Activated CD8-positive, alpha-beta memory T cell treated with anti-CD3 and anti-CD28 coated beads for 4 hours (primary cell): ENCODE measurements at regions not wholly inside any gene's neighbourhood (a gene's known extent, or its start where the extent isn't known, plus 50 kb on each side); places are given as distances from the start of the nearest gene placed in this dataset.
A peak's percentile ranks its signal among the peaks of the same experiment; 100 is the strongest.

ENCODE experiments used
- DNase-seq, 2 donors: peaks; one replicate each; pipeline ENCODE4 v3.0.0-alpha.2; 2020; ENCODE audit warnings: low read depth in 2 of 2

DNA sequence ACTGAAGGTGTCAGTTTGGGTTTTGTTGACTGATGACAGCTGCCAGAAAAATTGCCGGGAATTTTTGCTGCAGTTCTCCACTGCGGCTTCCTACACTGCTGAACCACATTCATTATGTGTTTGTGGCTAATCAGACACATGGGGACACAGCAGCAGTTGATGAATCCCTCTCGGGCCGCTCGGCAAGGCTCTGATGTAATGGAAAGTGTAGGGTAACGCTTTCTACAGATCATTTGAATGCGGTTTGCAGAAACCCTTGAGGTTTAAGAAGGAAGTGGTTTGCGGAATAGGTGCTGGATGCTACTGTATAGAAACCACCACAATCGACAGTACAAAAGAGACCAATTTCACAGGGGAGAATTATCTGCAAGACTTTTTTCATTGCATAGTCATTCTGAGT lies 138.7 kb upstream of the SASH1 start:
- DNase-seq: peak; percentile 1 to 35

- no peak for DNase-seq
Measured at GRCh38 chr6:148208298-148208697, 134.3 kb upstream of the SASH1 start.

DNA sequence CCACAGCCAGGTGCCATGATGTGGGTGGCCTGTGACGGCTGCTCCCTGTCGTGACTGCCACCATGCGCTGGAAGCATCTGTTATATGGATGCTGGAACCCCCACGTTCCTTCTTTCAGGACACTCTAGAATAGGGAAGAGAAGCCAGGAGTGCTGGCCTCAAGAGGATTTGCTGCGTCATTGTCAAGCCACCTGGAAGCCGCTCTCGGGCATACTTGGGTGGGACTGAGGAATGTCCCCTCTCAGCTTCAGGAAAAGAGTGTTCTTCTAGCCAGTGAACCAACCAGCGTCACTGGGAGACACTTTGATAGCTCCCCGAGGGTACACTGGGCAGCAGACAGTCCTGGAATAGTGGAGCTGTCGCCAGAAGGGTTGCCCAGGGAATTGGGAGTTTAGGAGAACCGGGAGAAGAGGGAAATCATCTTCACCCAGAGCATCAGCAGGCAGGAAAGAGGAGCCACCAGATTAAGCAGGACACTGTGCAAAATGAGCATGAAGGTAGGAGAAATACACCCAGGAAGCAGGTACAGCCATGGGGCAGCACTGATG lies 130.8 kb upstream of the SASH1 start:
- DNase-seq: no peak

GRCh38 chr6:148212366-148212765 lies 130.3 kb upstream of the SASH1 start:
- no peak for DNase-seq

DNA sequence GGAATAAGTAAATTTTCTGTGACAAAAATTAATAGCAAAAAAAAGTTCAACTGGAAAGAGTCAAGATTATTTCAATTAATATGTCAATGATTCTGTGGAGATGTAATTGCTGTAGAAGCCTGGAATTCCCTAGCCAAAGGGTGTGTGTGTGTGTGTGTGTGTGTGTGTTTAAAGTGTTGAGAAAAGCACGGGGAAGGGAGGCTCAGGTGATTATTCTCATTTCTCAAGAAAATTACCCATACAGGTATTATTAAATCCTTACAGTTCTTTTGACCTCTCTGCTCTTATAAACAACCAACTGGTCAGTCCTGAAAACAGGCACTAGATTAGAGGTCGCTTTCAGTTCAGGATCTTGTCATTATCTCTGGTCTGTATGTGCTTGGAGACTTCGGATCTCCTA lies 129.3 kb upstream of the SASH1 start:
- DNase-seq: no peak

DNA sequence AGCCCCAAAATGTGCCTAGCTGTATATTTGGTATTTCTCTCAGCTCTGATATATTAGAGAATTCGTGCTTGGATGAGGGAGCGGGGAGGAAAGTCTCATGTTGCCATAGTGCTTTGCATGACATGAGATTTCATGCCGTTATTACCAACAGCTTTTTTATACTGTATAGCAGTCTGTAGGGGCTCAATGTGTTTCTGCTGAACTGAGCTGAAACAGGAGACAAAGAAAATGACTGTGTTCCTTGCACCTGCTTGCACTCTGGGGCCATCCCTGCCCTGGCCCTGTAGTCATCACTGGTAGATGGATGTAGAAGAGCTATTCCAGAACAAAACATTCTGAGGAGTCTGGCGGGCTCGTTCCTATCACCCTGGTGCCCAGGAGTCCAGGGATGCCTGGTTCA lies 128.0 kb upstream of the SASH1 start:
- no peak for DNase-seq

GRCh38 chr6:148217051-148217450 lies 125.6 kb upstream of the SASH1 start:
- no peak for DNase-seq

GRCh38 chr6:148217921-148218320 lies 124.7 kb upstream of the SASH1 start:
- DNase-seq: no peak

GRCh38 chr6:148218542-148219258 lies 123.9 kb upstream of the SASH1 start:
- no peak for DNase-seq

GRCh38 chr6:148221196-148221979 lies 121.2 kb upstream of the SASH1 start:
- no peak for DNase-seq

GRCh38 chr6:148222376-148222775 lies 120.3 kb upstream of the SASH1 start:
- no peak for DNase-seq

DNA sequence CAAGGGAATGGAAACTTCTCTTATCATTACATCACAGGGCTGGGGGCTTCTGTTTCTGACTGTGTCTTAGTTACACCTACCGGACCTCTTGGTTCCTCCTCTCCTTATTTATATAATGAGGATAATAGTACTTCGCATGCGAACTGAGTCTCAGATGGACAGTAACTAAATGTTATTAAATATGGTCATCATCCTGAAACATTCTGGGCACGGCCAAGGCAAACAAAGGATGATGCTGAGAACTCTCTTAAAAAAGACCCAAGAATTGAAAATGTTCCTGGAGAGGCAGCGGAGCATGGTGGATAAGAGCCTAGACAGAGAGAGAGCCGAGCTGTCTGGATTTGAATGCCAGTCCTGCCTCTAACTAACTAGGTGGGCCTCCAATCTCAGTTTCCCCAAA lies 119.8 kb upstream of the SASH1 start:
- no peak for DNase-seq

DNA sequence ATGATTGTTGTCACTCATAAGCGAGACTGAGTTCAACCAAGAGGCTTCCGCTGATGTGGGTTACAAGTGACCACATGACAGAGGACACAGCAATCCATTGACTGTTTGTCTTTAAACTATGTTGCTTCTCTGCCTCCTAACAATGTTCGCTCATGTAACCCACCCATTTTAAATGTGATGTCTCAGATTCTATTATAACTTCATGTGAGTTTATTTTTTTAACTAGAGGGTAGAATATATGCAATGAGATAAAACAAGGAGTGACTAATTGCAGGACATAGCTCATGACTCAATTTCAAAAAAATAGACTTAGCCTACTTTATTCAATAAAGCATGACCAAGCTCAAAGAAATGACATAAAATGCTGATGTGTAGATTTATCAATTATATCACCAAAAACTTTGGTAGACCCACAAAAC lies 119.2 kb upstream of the SASH1 start:
- no peak for DNase-seq

DNA sequence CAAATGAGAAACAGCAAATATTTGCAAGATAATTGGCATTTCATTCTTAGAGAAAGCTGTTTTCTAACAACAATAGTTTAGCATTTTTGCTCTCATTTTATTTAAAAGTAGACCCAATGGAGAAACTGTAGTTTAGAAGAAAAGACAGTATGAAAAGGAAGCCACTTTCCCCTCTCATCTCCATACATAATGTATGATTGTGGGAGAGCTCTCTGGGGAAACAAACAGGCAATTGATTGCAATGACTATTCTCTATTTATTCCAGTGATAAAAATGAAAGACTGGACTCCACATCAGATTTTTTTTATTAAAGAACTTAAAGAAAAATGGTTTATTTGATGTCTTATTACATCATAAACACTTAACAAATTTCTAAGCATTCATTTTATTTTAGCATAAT lies 116.8 kb upstream of the SASH1 start:
- DNase-seq: no peak

DNA sequence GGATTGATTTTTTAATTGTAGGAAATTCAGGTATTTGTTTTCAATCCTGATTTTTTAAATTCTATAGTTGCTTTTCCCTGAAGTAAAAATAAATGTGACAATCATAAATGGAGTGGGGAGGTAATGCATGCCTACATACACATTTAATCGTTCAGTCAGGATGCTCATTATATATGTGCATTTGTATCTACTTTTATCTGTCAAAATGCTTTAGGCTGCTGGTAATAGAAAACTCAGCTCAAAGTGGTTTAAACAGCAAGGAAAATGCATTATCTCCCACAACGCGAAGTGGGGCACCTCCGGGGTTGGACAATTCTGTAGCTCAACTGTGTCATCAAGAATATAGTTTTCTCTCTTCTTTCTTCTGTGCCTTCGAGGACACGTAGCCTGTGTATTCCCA lies 116.4 kb upstream of the SASH1 start:
- DNase-seq: no peak

DNA sequence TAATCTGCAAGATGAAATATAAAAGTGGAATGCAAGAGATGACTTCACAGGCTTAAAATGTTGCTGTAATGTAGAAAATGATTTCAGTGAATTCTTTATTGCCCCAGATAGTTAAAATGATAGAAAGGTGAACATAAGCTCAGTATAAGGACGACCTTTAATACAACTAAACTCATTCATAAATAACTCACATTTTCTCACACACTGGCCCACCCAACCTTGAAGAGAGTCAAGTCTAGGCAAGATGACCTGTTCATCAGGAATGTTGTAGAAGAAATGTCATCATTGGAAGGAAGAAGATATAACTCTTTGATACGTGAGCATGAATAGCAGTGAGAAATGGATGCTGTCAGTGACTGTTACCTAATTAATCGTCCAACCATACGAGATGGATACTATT lies 111.1 kb upstream of the SASH1 start:
- no peak for DNase-seq

- DNase-seq: no peak
Measured at GRCh38 chr6:148235446-148235845, 107.2 kb upstream of the SASH1 start.

GRCh38 chr6:148238713-148239112 lies 103.9 kb upstream of the SASH1 start:
- DNase-seq: no peak

DNA sequence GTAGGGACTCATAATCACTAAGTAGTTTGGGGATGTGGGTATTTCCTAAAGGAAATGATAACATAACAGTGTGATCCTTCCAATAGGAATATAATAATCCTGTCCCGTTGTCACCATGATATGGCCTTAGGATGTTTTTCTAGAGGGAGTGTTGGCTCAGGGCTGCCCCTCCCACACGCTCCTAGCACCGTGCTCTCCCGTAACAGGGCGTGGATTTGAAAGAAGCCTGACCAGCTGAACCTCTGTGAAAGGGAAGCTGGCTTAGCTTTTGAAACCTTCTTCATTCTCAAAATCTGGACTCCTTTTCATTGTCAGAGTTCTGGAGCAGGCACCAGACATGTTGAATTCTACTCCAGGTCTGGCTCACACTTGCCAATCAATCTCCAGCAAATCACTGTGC lies 103.4 kb upstream of the SASH1 start:
- DNase-seq: no peak

DNA sequence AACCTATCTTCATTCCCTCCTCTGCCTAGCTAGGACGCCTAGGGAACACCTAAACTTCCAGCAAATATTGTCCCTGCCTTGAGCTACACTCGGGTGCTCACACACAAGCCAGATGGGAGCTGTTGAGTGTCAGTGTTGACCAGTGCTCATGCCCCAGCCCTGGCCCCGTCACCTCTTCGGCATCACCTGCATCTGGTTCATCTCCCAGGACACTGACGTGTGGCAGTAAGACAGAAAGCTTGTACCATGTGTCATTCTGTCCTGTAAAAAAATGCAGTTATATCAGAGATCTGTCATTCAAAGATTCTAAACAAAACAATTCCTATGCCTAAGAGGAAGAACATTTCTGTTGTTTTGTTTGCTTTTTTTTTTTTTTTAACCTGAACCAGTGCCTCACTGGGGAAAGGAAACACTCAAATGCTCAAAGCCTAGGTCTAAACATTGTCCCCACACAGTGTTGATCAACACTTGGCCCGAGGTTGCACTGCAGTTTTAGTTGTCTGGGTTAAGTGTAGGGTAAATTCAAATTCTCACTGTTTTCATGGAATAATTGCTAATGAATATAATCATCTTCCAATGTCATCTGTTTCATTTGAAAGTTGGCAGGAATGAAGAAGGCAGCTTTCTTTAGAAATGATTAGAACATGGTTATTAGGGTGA lies 102.7 kb upstream of the SASH1 start:
- no peak for DNase-seq

DNA sequence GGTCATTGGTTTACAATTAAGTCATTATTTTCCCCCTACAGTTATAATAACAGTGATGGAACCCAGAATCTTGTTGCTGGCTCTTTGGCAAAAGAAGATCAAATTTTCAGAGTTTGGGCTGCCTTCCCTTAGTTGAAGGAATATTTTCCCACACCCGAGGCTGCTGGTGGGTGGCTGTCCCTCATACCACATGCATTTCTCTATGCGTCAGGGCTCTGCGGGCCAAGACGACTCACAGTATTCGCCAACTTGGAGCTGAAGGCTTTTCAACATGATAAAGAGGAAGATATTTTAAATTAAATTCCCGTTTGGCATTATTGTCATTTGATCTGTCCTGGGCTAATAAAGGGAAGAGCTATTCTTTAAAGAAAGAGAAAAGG lies 102.2 kb upstream of the SASH1 start:
- no peak for DNase-seq

GRCh38 chr6:148240861-148241477 lies 101.7 kb upstream of the SASH1 start:
- no peak for DNase-seq
